ENCODE measurements at regions not wholly inside any gene's neighbourhood (a gene's known extent, or its start where the extent isn't known, plus 50 kb on each side); places are given as distances from the start of the nearest gene placed in this dataset.
A peak's percentile ranks its signal among the peaks of the same experiment; 100 is the strongest.
"Not testable (repeated sequence)": the region's sequence is repeated elsewhere in the genome, so short reads cannot be mapped to it uniquely, and the experiment has no call there.

DNA sequence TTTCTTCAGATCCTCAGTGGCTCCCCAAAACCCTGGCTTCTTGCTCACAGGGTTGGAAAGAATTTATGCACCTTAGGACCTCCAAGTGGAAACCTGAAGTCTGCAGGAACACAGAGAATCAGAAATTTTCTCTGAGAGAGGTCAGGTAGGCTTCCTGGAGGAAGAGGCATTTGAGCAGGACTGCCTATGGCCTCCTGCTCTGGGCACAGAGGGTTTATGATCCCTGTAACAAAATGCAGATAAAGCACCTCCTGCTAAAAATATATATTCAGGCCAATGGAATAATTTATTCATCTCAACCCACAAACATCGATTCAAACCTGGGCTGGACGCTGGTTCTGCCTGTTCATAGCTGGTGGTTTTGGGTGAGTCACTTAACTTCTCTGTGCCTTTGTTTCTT, 68.1 kb upstream of the FGF3 start:
- no peak for DNase-seq (ENCODE audit: low read depth in 3 of 3)

DNA sequence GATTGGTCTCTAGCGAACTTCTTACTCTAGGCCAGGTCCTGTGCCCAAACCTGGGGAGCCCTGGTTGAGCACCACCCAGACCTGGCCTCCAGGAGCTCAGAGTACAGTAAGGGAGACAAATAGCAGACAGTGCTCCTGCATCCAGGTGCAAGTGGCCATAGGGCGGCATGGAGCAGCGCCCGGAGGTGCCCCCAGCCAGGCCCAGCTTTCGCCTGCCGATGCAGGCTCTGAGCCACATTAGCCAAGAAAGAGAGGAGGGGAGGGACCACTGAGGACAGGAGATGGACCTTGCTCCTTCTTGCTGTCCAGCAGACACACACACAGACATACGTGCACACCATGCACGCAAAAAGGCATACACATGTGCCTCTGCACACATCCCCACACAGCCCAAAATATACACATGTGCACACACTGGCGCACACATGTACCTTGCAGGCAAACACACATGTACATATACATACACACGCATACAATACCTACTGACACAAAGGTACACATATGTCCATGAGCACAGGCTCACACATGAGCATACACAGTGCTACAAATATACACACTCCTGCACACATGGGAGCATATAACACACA, 68.7 kb upstream of the FGF3 start:
- DNase-seq (ENCODE audit: low read depth in 3 of 3): no peak

DNA sequence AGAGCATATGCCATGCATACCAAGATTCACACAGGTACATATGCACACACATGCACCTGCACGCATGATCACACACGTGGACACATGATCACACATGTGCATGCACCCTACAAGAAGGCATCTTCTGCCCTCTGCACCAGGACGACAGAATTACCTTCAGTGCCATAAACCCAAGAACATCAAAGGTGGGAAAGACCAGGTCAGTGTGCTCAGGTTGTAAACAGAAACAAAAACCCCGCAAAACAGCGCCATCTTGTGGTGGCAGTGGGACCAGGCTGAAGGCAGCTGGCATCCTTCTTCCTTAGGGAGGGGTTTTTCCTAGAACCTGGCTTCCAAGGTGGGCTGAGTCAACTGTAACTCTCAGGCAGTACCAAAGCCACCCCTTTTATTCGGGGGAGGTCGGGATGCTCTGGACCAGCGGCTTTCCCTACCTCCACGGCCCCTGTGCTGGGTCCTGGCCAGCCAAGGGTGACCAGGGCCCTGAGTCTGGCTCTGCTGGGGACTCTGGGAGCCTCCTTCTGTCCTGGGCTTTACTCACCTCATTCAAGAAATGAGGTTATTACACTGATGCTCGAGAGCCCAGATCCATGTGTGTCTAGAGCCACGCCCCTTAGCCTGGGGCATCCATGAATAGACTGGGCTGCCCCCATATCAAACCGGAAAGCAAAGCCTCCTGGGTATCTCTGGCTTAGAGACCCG, 69.4 kb upstream of the FGF3 start:
- DNase-seq (ENCODE audit: low read depth in 3 of 3): peak; percentile 35 to 46 (median 40)

DNA sequence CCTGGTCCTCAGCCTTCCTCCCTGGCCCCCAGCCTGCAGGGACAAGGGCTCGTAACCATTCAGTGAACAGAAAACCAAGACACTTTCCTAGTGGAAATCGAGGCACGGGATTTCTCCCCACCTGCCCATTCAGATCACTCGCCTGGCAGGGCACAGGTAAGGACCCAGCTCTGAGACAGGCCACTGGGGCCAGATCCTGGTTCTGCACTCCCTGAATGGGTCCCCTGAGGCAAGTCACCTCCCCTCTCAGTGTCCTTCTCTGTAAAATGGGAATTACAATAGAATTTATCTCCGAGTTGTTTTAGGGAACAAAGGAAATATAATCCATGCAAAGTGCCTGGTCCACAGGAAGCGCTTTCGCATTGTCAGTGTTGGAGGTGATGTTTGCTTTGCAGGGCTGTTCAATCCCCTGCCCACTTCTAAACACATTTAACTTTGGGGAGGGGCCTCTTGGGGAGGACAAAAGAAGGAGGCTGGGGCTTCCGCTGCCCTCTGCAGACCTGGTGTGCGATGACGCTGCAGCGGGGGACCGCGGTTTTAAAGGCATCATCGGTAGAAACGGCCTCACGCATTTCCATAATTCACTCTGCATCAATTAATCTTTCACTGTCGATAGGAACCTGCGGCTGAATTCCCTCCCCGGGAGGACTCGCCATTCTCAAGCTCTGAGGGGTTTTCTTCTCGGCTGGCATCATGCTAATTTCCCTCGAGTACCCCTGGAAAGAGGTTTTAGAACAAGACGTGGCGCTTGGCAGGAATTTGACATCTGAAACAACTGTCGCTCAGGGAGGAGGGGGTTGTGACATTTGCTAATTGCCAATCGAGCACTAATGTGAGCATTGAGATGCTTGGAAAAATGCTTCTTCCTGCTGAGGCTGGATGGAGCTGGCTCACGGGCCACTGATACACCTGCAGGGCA, 70.4 kb upstream of the FGF3 start:
- DNase-seq (ENCODE audit: low read depth in 3 of 3): no peak

DNA sequence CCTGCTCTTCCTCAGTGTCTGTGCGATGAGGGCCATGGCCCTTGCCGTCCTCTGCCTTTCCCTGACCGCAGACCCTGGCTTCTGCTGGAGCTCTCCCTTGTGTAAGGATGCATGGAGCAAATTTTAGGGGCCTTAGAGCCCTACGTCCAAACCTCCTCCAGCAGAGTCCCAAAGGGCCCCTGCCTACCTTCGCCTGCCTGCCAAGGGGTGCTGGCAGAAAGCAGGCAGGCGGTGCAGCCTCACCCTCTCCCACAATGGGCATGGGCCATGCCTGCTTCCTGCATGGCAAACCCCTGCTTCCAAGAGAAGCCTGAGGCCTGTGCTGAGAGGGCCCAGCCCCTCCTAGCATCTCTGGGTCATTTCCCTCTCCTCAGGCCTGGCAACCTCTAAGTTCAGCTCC, 71.3 kb upstream of the FGF3 start:
- DNase-seq (ENCODE audit: low read depth in 3 of 3): no peak

DNA sequence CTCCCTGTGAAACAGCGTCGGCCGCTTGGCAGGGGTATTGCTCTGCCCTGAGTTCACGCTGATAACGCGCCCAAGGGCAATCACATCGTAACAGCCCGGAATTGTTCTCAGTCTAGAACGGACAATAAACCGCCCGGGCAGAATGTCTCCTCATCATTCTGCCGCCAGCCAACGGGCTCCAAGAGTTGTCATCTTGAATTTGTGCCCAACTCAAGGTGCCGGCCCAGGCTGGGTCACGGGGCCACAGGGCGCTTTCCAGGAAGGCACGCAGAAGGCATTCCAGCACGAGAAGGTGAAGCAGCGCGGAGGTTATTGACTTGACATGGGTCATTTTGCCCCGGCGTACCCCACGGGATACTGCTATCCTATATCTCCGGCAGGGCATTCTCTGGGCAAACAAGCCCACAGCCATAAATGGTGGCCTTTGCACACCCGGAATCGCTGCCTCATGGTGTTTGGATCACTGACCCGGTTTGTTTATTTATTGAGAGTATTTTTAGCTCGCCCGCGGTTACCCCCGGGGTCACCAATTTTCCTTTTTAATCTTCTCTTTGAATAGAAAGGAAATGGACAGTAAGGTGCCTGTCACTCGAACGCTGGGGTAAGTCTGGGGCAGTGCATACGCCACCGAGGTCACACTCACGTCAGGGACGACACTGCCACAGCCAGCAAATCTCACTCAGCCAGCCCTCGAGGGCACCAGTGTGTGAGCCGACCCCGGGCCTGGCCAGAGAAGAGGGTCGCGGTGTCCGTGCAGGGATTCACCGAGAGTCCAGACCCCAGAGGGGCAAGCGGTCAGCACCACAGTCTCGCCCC, 72.4 kb upstream of the FGF3 start:
- DNase-seq (ENCODE audit: low read depth in 3 of 3): no peak

DNA sequence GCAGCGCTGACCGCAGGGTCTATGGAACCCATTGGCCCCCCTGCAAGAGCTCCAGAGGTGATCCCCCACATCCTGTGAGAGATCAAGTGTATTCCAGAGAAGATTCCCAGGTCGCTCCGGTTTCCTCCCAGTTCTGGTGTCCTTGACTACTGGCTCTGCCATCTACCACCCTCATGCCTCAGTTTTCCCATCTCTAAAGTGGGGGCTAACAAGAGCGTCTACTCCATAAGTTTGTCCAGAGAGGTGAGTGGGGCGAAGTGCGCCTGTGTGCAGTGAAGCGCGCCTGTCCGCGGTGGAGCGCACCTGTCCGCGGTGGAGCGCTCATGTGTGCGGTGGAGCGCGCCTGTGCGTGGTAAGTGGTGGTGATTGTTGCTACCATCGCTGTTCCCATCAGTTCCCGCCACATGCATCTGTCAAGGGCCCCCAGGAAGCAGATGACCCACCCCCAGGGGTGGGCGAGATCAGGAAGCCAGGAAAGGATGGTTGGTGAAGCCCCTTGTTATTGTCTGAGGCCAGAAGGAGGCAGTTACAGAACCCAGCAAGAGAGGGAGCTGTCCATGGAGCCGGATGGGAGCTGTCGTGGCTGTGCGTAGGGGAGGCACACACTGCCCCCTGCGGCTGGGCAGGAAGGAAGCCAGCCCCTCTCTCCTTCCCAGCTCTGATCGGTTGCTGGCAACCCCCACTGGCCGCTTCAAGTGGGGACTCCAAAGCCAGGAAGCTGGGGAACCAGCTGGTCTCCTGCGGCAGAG, 73.2 kb upstream of the FGF3 start:
- DNase-seq (ENCODE audit: low read depth in 3 of 3): no peak

DNA sequence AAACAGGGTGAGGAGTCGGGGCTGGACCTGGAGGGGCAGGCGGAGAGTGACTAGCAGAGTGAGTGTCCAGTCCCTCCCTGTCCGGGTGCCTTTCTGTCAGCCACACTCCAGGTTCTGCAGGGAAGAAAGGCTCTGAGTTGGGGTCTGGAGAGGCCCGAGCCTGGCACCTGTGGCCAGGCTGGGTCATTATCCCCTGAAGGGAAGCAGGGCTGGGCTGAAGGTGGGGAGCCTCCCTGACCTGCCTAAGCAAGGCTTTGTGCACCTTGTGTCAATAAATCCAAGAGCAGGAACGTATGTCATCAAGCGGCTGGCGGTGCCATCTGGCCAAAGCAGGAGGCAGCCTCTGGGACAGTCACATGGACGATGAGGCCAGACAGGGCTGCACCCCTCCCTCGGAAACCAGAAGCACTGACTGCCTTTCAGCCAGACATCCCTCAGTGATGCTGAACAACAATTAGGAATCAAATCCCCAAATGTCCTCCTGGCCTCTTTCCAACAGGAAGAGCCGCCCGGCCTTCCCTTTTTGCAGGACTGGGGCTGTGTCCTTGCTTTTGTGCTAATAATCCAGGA, 73.9 kb upstream of the FGF3 start:
- DNase-seq (ENCODE audit: low read depth in 3 of 3): no peak

DNA sequence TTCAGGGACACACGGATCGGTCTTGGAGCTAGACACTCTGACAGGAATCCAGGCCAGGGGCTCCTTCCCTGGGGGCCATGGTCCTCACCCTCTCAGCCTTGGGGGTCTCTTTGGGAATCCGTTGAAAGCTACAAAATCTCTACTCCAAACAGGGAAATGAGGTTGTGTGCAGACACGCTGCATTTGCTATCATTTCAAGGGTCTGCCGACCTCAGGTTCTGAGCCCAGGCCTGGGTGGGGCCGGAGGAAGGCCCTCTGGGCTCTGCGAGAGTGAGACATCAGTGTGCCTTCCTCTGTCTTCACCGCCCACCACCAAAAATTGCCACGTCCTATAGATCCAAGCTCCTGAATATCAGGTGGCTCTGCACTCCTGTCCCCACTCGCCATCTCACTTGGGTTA, 74.4 kb upstream of the FGF3 start:
- no peak for DNase-seq (ENCODE audit: low read depth in 3 of 3)

DNA sequence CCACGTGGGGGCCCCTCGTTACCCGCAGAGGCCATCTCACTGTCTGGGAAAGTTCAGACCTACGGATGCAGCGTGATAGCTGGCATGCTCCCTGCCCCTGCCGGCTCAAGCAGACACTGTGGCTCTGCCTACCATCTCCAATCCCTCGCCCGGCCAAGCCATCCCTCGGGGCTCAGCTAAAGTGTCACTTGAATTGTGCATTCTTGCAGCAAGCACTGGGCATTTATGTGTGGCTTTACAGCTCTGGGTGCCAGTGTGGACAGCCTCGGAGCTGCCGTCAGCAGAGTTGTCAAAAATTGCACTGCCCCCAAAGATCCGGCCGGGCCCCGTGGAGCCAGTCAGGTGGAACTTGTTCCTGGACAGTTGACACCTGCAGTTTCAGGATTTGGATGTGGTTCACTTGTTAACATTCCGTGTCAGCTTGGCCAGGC, 75.0 kb upstream of the FGF3 start:
- DNase-seq (ENCODE audit: low read depth in 3 of 3): no peak

DNA sequence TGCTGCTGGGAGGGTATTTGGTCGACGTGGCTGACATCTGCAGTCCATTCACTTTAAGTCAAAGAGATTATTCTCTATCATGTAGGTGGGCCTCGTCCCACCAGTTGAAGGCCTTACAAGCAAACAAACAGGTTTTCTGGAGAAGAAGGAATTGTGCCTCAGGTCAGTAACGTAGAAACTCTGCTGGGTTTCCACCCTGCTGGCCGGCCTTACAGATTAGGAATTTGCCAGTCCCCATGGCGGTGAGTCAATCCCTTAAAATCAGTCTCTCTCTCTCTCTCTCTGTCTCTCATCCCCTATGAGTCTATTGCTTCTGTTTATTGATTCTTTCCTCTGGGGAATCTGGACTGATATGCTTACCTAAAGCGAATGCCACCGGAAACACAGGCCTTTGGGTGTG, 75.4 kb upstream of the FGF3 start:
- no peak for DNase-seq (ENCODE audit: low read depth in 3 of 3)

DNA sequence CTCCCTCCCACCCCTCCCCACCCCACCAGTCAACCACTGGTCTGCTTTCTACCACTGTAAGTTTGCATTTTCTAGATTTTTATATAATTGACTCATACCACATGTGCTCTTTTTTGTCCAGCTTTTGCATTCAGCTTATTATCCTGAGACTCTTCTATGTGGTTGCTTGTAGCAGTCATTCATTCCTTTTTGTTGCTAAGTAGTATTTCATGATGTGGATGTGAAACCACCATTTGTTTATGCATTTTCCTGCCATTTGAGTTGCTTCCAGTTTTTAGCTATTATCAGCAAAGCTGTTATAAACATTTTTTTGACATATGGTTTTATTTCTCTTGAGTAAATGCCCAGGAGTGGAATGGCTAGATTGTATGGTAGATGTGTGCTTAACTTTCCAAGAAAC, 77.0 kb upstream of the FGF3 start:
- no peak for DNase-seq (ENCODE audit: low read depth in 3 of 3)

DNA sequence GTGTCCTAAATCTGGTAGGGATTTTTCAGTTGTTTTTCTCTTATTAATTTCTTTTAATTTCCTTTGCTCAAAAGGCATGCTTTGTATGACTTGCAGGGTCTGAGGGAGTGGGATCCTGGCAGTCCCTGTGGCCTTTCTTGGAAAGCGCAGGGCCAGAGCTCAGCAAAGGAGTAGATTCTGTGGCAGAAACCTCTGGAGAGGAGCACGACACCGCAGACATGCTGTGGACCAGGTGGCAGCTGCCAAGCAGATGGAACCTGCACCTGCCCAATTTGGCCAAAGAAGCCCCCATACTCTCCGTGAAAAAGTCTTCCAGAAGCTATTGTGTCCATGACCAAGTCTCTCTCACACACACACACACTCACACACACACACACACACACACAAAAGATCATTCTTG, 78.9 kb upstream of the FGF3 start:
- no peak for DNase-seq (ENCODE audit: low read depth in 3 of 3)

DNA sequence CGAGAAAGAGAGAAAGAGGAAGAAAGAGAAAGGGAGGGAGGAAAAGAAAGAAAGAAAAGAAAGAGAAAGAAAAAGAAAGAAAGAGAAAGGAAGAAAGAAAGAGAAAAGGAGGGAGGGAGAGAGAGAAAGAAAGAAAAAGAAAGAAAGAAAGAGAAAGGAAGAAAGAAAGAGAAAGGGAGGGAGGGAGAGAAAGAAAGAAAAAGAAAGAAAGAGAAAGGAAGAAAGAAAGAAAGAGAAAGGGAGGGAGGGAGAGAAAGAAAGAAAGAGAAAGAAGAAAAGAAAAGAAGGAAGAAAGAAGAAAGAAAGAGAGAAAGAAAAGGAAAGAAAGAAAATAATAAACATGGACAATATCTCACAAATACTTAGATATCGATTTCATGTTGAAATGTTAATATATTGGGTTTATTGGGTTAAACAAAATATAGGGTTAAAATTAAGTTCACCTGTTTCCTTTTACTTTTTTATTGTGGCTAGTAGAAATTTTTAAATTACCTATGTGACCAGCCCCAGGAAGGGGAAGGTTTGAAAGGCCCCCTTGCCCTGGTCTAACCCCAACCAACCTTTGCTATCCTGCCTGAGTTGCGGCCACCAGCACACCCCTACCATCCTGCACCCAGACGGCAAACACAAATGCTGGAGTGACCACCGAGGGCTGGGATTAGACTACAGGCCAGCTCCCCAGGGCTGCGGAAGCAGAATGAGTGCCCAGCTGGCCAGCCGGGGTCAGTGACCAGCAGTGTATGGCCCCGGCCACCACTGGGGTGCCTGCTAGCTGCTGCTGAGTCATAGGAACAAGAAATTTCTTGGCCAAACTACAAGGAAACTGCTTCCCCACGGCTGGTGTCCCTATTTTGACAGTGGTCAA, 81.0 kb upstream of the FGF3 start:
- DNase-seq (ENCODE audit: low read depth in 3 of 3): no peak

DNA sequence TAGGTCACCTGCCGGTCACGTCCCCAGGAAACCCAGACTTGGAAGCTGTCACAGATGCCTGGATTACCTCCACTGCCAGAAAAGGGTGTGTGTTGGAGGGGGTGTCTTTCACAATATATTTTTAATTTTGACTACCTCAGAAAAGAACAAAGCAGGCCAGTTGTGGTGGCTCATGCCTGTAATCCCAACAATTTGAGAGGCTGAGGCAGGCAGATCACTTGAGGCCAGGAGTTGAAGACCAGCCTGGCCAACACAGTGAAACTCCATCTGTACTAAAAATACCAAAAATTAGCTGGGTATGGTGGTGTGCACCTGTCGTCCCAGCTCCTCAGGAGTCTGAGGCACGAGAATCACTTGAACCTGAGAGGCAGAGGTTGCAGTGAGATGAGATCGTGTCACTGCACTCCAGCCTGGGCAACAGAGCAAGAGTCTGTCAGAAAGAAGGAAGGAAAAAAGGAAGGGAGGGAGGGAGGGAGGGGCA, 81.6 kb upstream of the FGF3 start:
- DNase-seq (ENCODE audit: low read depth in 3 of 3): not testable (repeated sequence)

DNA sequence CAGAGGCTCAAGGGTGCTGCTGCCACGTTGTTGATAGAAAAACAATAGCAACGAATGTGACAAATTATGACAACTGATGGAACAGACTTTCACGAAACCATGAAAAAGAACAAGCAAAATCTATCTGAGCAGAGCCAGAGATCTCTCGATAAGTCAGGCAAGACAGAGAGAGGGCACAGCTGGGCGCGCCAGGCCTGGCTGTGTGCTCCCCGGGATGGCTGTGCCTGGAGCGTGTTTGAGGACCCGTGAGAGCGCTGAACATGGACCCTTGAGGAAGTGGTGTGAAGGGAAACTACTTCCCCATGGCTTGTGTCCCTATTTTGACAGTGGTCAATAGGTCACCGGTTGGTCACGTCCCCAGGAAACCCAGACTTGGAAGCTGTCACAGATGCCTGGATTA, 83.1 kb upstream of the FGF3 start:
- no peak for DNase-seq (ENCODE audit: low read depth in 3 of 3)

DNA sequence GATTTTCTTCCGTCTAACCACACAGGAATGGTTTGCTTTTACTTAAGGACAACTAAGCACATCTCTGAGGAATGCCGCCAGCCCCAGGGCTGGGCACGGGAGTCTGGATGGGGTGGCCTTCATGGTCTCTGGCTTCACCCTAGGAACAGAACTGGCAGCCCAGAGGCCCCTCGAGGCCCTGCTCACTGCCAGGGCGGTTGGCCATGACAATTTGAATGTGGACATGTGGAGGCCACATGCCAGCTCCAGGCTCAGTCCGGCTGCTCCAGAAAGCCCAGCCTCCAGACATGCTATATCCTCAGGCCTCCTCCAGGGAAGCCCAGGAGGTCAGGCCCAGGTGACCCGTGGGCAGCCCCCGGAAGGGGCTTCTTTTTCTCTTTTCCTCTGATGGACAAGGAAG, 84.0 kb upstream of the FGF3 start:
- DNase-seq (ENCODE audit: low read depth in 3 of 3): no peak

DNA sequence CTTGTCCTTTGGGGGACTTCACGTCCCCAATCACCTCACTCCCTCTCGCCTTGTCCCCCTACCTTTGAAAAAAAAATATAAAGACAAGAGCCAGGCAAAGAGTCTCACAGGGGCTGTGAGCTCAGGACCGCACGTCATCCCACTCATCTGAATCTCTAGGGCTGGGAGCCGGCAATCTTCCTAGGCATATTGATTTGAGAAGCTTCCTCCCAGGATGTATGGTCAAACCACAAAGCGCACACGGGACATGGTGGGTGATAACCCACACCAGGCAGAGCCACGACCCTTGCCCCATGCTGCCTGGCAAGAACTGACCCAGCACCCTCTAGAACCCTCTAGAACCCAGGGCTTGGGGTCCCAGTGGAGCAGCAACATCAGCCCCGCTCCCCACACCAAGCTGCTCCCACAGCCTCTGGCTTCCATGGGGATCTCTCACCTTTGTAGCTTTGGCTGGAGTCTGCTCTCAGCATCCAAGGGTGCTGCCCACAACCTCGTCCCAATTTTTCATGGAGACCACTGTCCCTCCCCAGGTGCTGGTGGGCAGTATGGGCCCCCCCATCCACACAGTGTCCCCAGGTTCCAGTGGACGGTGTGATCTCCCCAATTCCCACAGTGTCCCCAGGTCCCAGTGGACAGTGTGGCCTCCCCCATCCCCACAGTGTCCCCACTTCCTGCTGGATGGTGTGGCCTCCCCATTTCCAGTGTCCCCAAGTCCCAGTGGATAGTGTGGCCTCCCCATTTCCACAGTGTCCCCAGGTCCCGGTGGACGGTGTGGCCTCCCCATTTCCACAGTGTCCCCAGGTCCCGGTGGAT, 85.2 kb upstream of the FGF3 start:
- no peak for DNase-seq (ENCODE audit: low read depth in 3 of 3)

DNA sequence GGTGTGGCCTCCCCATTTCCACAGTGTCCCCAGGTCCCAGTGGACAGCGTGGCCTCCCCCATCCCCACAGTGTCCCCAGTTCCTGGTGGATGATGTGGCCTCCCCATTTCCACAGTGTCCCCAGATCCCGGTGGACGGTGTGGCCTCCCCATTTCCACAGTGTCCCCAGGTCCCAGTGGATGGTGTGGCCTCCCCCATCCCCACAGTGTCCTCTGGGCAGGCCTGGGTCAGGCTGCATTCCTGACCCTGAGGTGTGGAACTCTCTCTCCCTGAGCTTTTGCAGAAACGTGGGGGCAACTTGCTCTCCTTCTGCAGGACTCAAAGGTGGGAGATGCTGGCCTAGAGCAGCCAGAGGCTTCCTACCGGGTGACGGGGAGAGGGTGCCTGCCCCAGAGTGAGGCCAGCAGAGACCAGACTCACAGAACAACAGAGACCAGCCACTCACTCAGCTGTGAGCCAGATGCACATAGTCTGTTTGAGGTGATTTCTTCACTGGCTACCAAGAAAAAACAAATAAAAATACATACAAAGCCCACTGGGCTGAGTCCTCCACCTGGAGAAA, 85.8 kb upstream of the FGF3 start:
- no peak for DNase-seq (ENCODE audit: low read depth in 3 of 3)

Data from stimulated activated CD4-positive, alpha-beta T cell treated with anti-CD3 and anti-CD28 coated beads, TNF-alpha, amount 100 ng/mL, for 4 hours (primary cell).